OCI-LY7 (cell line): ENCODE measurements at regions not wholly inside any gene's neighbourhood (a gene's known extent, or its start where the extent isn't known, plus 50 kb on each side); places are given as distances from the start of the nearest gene placed in this dataset.

Source experiments
- BruUV-seq: library from RNA; stranded (reverse); fragments of 400-500 nt; replicated peaks from 2 replicates; lab custom pipeline; 2021; lab: Mats Ljungman, UMichigan
- CTCF ChIA-PET: fragments of 300-600 bp; sonication (Branson Sonifier 250); formaldehyde crosslinking; loops from one replicate; lab custom pipeline; 2022; ENCODE audit warnings: antibody characterized with exemption; ENCODE audit not compliant: unreplicated experiment; lab: Charles Lee
- POLR2A ChIA-PET: fragments of 300-600 bp; sonication (Branson Sonifier 250); formaldehyde crosslinking; loops from one replicate; lab custom pipeline; 2022; ENCODE audit warnings: antibody characterized with exemption; lab: Charles Lee
- DNase-seq: peaks from one replicate; pipeline ENCODE4 v3.0.0-alpha.2; 2015; ENCODE audit warnings: low spot score
- H2AFZ ChIP-seq: fragments of 200-600 bp; sonication (generic), shearing (Covaris generic); 2 replicates; pipeline ENCODE4 v1.6.1; 2014; ENCODE audit warnings: mild to moderate bottlenecking, antibody characterized with exemption, low read length, moderate library complexity
- H3K27ac ChIP-seq: fragments of 200-600 bp; sonication (generic); 2 replicates; pipeline ENCODE4 v1.5.1; 2014; ENCODE audit warnings: mixed run types, low read depth, mild to moderate bottlenecking, moderate library complexity, low read length, inconsistent platforms; ENCODE audit not compliant: poor library complexity, severe bottlenecking
- H3K36me3 ChIP-seq: fragments of 200-600 bp; sonication (generic); 2 replicates; pipeline ENCODE4 v1.6.1; 2014; ENCODE audit warnings: mild to moderate bottlenecking, antibody characterized with exemption, low read length, moderate library complexity, mixed read lengths; ENCODE audit not compliant: insufficient read depth
- H3K4me1 ChIP-seq: fragments of 200-600 bp; sonication (generic); 2 replicates; pipeline ENCODE4 v1.5.1; 2014; ENCODE audit warnings: mild to moderate bottlenecking, low read length; ENCODE audit not compliant: insufficient read depth, poor library complexity, severe bottlenecking
- H3K4me2 ChIP-seq: fragments of 200-600 bp; sonication (generic); 2 replicates; pipeline ENCODE4 v1.6.1; 2014; ENCODE audit warnings: mild to moderate bottlenecking, low read length
- H3K4me3 ChIP-seq: fragments of 200-600 bp; sonication (generic); 2 replicates; pipeline ENCODE4 v1.5.1; 2014; ENCODE audit warnings: mild to moderate bottlenecking, low read depth, low read length; ENCODE audit not compliant: poor library complexity, severe bottlenecking
- H3K79me2 ChIP-seq: fragments of 200-600 bp; sonication (generic); 2 replicates; pipeline ENCODE4 v1.6.1; 2016; ENCODE audit warnings: low read depth, mild to moderate bottlenecking, low read length, moderate library complexity, mixed read lengths; ENCODE audit not compliant: insufficient read depth
- H3K9me2 ChIP-seq: fragments of 200-600 bp; sonication (generic); 2 replicates; pipeline ENCODE4 v1.6.1; 2016; ENCODE audit warnings: mild to moderate bottlenecking, low read length, mixed read lengths; ENCODE audit not compliant: insufficient read depth
- H3K9me3 ChIP-seq: fragments of 200-600 bp; sonication (generic); 2 replicates; pipeline ENCODE4 v1.6.1; 2014; ENCODE audit warnings: mild to moderate bottlenecking, mixed run types, low read length, mixed read lengths
- H4K20me1 ChIP-seq: fragments of 200-600 bp; sonication (generic); 2 replicates; pipeline ENCODE4 v1.6.1; 2014; ENCODE audit warnings: mild to moderate bottlenecking, antibody characterized with exemption, low read length, moderate library complexity, mixed read lengths; ENCODE audit not compliant: insufficient read depth
- EZH2phosphoT487 ChIP-seq: fragments of 200-600 bp; sonication (generic); IDR thresholded peaks from 2 replicates; pipeline ENCODE4 v1.6.1; 2018; ENCODE audit warnings: low read depth, borderline replicate concordance, mild to moderate bottlenecking, mixed run types, antibody characterized with exemption, low read length, moderate library complexity, mixed read lengths
- intact Hi-C: fragments of 100-400 bp; cut with micrococcal nuclease; formaldehyde crosslinking; loops from one replicate; pipeline ENCODE4 v1.10.0; 2022; ENCODE audit not compliant: unreplicated experiment
- TF ChIP-seq, protein P1 (sequence below): fragments of 200-600 bp; sonication (generic); conservative IDR thresholded peaks from 2 replicates; pipeline ENCODE4 v1.5.1; 2014; ENCODE audit warnings: mild to moderate bottlenecking, antibody characterized with exemption, low read length, moderate library complexity, mixed read lengths

DNA sequence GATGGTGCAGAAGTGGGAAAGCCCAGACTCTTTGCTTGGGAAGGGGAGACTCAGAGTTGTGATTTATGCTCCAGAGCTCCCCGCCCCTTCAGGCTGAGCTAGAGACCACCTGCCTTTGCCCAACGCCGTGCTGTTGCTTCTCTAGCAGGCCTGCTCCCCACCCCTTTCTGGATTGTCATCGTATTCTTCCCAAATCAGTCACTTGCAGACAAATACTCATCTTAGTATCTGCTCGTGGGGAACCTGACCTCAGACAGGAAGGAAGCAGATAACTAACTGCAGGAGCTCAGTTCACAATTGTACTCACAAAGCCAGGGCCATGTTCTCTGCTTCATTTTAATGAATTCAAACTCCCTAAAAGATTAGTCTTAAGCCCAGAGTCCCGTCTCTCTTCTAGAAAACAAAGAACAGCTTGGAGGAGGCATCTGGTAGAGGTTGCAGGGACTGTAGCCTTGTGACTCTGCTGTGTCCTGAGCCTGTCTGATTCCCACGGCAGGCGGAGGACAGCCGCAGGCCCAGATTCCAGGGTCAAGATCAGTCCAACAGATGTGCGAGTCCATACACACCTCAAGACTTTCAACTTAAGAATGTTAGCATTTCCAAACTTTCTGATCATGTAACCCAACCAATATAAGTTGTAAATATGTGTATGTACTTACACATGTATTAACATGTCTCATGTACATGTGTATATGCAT, 57.2 kb upstream of the GGTLC1 start:
- H3K4me3 ChIP-seq = no peak overlapping the region
- H3K4me1 ChIP-seq = no peaks in the 10 kb centered on the region
- BruUV-seq = no TSS peak
- H3K27ac ChIP-seq = no peak overlapping the region
- no peaks in the 10 kb centered on the region for H3K36me3 ChIP-seq
- no peaks in the 10 kb centered on the region for H3K79me2 ChIP-seq
- no peak overlapping the region for H2AFZ ChIP-seq
- ChIA-PET POLR2A (no interaction called here), CTCF (no interaction called here)
- no peaks in the 10 kb centered on the region for H3K9me3 ChIP-seq
- intact Hi-C loops = no loop called here
- no peak for DNase-seq
- no peaks in the 10 kb centered on the region for H4K20me1 ChIP-seq
- no peak overlapping the region for H3K4me2 ChIP-seq
- no peaks in the 10 kb centered on the region for H3K9me2 ChIP-seq
- TF ChIP-seq, protein P1, sequence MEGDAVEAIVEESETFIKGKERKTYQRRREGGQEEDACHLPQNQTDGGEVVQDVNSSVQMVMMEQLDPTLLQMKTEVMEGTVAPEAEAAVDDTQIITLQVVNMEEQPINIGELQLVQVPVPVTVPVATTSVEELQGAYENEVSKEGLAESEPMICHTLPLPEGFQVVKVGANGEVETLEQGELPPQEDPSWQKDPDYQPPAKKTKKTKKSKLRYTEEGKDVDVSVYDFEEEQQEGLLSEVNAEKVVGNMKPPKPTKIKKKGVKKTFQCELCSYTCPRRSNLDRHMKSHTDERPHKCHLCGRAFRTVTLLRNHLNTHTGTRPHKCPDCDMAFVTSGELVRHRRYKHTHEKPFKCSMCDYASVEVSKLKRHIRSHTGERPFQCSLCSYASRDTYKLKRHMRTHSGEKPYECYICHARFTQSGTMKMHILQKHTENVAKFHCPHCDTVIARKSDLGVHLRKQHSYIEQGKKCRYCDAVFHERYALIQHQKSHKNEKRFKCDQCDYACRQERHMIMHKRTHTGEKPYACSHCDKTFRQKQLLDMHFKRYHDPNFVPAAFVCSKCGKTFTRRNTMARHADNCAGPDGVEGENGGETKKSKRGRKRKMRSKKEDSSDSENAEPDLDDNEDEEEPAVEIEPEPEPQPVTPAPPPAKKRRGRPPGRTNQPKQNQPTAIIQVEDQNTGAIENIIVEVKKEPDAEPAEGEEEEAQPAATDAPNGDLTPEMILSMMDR = no peak
- TF ChIP-seq EZH2phosphoT487 = no peak

- intact Hi-C loops = no loop called here
- H3K9me2 ChIP-seq = no peaks in the 10 kb centered on the region
- no peak overlapping the region for H3K4me3 ChIP-seq
Observed at GRCh38 chr20:24043294-24043693, 54.7 kb upstream of the GGTLC1 start.

More at GRCh38 chr20:24043294-24043693, 54.7 kb upstream of the GGTLC1 start:
- no peaks in the 10 kb centered on the region for H3K9me3 ChIP-seq
- no peak overlapping the region for H3K27ac ChIP-seq
- H3K4me2 ChIP-seq = no peak overlapping the region
- CTCF ChIA-PET = no interaction called here
- BruUV-seq = no TSS peak
- TF ChIP-seq, protein P1 = no peak
- TF ChIP-seq EZH2phosphoT487 = no peak
- no peaks in the 10 kb centered on the region for H3K36me3 ChIP-seq
- H3K79me2 ChIP-seq = no peaks in the 10 kb centered on the region
- no peaks in the 10 kb centered on the region for H3K4me1 ChIP-seq
- H2AFZ ChIP-seq = no peak overlapping the region
- POLR2A ChIA-PET = interaction anchor here (0.5 to 0.8 kb wide), 3 partner anchors 13 to 894 kb away, joined by 3 read pairs; no protein-coding TSS in a partner anchor
- no peak for DNase-seq
- H4K20me1 ChIP-seq = no peaks in the 10 kb centered on the region
